Neuron (in vitro differentiated cells): ENCODE measurements at regions not wholly inside any gene's neighbourhood (a gene's known extent, or its start where the extent isn't known, plus 50 kb on each side); places are given as distances from the start of the nearest gene placed in this dataset.
A peak's percentile ranks its signal among the peaks of the same experiment; 100 is the strongest.

ENCODE experiments used
- H2AFZ ChIP-seq: one replicate; pipeline ENCODE4 v1.6.1; 2013; ENCODE audit warnings: low read depth, mild to moderate bottlenecking, inconsistent platforms, low read length, moderate library complexity
- H3K27me3 ChIP-seq: one replicate; pipeline ENCODE4 v1.6.1; 2013; ENCODE audit warnings: low read length; ENCODE audit not compliant: insufficient read depth
- H3K36me3 ChIP-seq: one replicate; pipeline ENCODE4 v1.6.1; 2013; ENCODE audit warnings: low read length; ENCODE audit not compliant: insufficient read depth
- H3K4me1 ChIP-seq: one replicate; pipeline ENCODE4 v1.6.1; 2013; ENCODE audit warnings: low read length; ENCODE audit not compliant: insufficient read depth
- H3K4me3 ChIP-seq: 2 replicates; pipeline ENCODE4 v1.5.1; 2013; ENCODE audit warnings: mild to moderate bottlenecking, low read length, moderate library complexity
- H3K9me3 ChIP-seq: one replicate; pipeline ENCODE4 v1.6.1; 2013; ENCODE audit warnings: low read length

DNA sequence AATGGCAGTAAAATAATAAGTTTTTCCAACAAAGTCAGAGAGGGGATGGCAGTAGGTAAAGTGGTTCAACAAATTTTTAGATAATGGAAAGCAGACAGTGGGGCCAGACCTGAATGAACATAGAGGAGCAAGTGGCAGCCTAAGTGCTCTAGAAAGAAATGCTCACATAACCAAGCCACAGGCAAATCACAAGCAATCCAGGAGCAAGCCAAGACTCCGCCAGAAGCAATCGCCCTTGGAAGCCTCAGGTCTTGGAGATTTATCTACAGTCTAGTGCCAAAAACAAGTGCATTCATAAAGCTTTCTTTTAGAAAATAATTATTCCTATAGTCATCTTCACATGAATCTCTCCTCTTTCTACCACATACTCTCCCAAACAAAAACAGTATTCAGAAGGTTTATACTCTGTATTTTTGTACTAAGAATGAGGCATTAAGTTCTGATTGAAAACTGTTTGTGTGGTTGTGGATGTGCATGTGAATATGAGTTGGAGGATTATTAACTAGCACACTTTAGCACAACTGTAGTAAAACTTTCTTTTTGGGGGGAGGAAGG, 375.5 kb downstream of the CDH9 start:
- Histone ChIP-seq H3K9me3 (no peaks in the 10 kb centered on the region), H3K36me3 (no peaks in the 10 kb centered on the region), H3K27me3 (no peaks in the 10 kb centered on the region), H3K4me3 (no peak overlapping the region), H2AFZ (no peak overlapping the region), H3K4me1 (peaks cover 2% of the 10 kb centered on the region)

GRCh38 chr5:26660116-26660515, 378.3 kb downstream of the CDH9 start:
- H3K4me3 ChIP-seq, result no peak overlapping the region
- H2AFZ ChIP-seq, result no peak overlapping the region
- no peaks in the 10 kb centered on the region for H3K27me3 ChIP-seq
- H3K4me1 ChIP-seq, result peaks cover 3% of the 10 kb centered on the region
- H3K9me3 ChIP-seq, result no peaks in the 10 kb centered on the region
- H3K36me3 ChIP-seq, result no peaks in the 10 kb centered on the region

DNA sequence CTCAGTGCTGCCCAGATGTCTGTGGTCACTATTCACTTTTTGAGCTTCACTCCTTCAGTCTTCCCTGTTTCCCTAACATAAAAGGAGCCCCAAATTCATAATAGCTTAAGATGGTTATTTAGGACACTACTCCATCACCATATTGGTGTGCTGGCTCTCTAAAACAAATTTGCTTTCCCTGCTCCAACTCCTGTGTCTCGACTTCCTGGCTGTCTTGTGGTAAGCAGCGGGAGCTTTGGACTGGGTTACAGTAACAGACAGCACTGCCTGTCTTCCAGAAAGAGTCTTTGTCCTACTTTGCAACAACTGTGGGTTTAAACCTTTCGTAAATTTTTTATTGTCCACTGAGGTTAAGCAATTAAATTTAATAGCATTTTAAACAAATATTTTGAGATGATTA, 389.4 kb downstream of the CDH9 start:
- Histone ChIP-seq H2AFZ (no peak overlapping the region), H3K27me3 (no peaks in the 10 kb centered on the region), H3K4me1 (no peaks in the 10 kb centered on the region), H3K4me3 (no peak overlapping the region), H3K9me3 (no peaks in the 10 kb centered on the region), H3K36me3 (no peaks in the 10 kb centered on the region)

DNA sequence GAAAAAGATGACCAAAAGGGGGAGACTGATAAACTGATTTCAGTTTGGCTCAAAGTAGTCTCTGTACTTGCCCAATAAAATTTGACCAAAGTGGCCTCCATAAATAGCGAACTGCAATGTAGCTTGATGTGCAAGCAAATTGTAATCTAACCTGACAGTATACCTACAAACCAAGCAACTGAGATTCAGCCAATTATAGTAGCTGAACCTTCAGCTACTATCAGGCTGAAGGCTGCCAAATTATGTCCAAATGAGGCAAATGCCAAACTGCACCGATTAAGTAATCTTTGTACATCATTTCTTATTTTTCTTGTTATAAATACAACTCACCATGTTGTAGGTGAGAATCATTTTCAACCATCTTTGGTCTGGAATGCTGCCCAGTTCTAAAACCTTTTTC, 390.6 kb downstream of the CDH9 start:
- no peaks in the 10 kb centered on the region for H3K4me1 ChIP-seq
- no peaks in the 10 kb centered on the region for H3K9me3 ChIP-seq
- H3K4me3 ChIP-seq, result no peak overlapping the region
- H2AFZ ChIP-seq, result no peak overlapping the region
- no peaks in the 10 kb centered on the region for H3K36me3 ChIP-seq
- no peaks in the 10 kb centered on the region for H3K27me3 ChIP-seq

GRCh38 chr5:26645659-26646058, 392.7 kb downstream of the CDH9 start:
- Histone ChIP-seq H3K36me3 (no peaks in the 10 kb centered on the region), H2AFZ (no peak overlapping the region), H3K27me3 (no peaks in the 10 kb centered on the region)

DNA sequence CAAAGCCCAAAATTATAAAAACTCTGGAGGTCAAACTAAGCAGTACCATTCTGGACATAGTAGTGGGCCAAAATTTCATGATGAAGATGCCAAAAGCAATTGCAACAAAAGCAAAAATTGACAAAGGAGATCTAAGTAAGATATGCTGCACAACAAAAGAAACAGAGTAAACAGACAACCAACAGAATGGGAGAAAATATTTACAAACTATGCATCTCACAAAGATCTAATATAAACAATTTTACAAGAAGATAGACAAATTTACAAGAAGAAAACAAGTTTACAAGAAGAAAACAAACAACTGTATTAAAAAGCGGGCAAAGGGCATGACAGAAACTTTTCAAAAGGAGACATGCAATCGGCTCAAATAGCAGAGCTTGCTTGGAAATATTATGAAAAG, 396.9 kb downstream of the CDH9 start:
- Histone ChIP-seq H3K9me3 (no peaks in the 10 kb centered on the region), H3K4me3 (no peak overlapping the region), H3K27me3 (no peaks in the 10 kb centered on the region), H2AFZ (no peak overlapping the region), H3K4me1 (no peaks in the 10 kb centered on the region), H3K36me3 (no peaks in the 10 kb centered on the region)

More at GRCh38 chr5:26645659-26646058, 392.7 kb downstream of the CDH9 start:
- Histone ChIP-seq H3K4me3 (no peak overlapping the region), H3K4me1 (no peaks in the 10 kb centered on the region), H3K9me3 (no peaks in the 10 kb centered on the region)

DNA sequence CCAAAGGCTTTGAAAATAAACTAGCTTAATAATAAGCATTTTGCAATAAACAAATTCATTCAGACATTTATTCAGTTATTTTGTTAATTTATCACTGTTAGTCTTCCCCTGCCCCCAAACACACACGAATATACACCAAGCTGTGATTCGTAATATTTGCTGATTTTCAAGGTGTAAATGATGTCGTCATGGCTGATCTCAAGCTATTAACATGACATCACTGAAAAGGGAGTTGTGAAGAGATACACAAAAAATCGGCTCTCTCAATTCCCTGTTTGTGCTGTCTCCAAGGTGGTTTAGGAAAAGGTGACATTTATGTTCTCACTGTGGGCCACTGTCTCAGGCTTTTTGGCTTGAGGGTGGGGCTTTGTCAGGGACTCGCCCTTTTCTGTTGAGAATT, 413.3 kb downstream of the CDH9 start:
- H3K4me3 ChIP-seq, result no peak overlapping the region
- no peaks in the 10 kb centered on the region for H3K4me1 ChIP-seq
- no peaks in the 10 kb centered on the region for H3K36me3 ChIP-seq
- H2AFZ ChIP-seq, result no peak overlapping the region
- no peaks in the 10 kb centered on the region for H3K9me3 ChIP-seq
- H3K27me3 ChIP-seq, result no peaks in the 10 kb centered on the region

GRCh38 chr5:26622947-26623346, 415.4 kb downstream of the CDH9 start:
- no peaks in the 10 kb centered on the region for H3K4me1 ChIP-seq
- no peaks in the 10 kb centered on the region for H3K9me3 ChIP-seq
- no peaks in the 10 kb centered on the region for H3K27me3 ChIP-seq
- no peak overlapping the region for H2AFZ ChIP-seq
- H3K4me3 ChIP-seq, result no peak overlapping the region
- no peaks in the 10 kb centered on the region for H3K36me3 ChIP-seq

DNA sequence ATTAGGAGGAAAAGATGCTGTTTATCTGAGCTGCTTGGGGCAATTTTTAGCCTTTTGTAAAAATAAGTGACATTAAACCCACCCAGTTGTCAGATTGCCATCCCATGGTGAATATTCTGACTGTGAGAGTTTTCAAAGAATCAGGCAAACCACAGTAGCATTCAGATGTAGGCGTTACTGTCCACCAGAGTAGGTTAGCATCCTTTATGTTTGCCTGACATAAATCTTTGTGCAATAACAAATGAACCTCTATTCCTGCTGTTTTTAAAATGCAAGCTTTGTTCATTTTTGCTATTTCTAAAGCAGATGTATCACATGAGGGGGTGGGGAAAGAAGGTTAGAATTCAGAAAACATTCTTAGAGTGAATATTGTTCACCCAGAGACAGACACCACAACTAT, 427.8 kb downstream of the CDH9 start:
- no peaks in the 10 kb centered on the region for H3K36me3 ChIP-seq
- H3K4me3 ChIP-seq, result no peak overlapping the region
- no peaks in the 10 kb centered on the region for H3K27me3 ChIP-seq
- no peak overlapping the region for H2AFZ ChIP-seq
- no peaks in the 10 kb centered on the region for H3K9me3 ChIP-seq
- no peaks in the 10 kb centered on the region for H3K4me1 ChIP-seq

- H2AFZ ChIP-seq, result no peak overlapping the region
- no peak overlapping the region for H3K4me3 ChIP-seq
- H3K4me1 ChIP-seq, result no peaks in the 10 kb centered on the region
- no peaks in the 10 kb centered on the region for H3K27me3 ChIP-seq
- H3K36me3 ChIP-seq, result no peaks in the 10 kb centered on the region
- no peaks in the 10 kb centered on the region for H3K9me3 ChIP-seq
Observed at GRCh38 chr5:26601563-26601962, 436.8 kb downstream of the CDH9 start.

DNA sequence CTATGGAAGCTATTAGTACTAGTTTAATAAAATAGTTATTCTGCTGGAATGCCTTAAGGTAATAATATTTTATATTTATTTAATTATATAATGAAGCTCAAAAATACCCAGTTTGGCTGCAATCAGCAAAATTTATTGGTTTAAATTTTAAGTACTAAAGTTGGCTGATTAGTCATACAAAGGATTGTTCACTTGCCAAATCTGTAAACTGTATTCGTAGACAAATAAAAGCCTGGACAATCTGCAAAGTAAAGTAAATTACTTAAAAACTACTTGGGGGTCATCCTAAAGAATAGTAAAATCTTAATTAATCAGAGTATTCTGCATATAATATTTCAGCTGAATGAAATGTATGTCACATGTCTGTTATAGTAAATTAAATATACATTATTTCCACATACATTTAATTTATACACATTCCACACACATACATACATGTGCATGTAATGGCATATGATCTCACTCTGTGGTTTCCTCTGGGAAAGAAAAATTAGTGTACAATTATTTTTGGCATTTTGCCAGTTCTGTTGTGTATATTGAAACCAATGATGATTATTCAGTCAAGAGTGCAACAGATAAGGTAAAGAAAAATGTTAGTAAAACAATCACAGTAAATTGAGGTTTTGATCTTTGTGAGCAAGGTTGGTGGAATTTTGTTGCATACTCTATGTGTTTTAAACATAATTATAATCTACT, 455.9 kb downstream of the CDH9 start:
- Histone ChIP-seq H3K4me3 (no peak overlapping the region), H3K9me3 (no peaks in the 10 kb centered on the region), H3K36me3 (no peaks in the 10 kb centered on the region), H3K4me1 (no peaks in the 10 kb centered on the region), H3K27me3 (no peaks in the 10 kb centered on the region), H2AFZ (no peak overlapping the region)

DNA sequence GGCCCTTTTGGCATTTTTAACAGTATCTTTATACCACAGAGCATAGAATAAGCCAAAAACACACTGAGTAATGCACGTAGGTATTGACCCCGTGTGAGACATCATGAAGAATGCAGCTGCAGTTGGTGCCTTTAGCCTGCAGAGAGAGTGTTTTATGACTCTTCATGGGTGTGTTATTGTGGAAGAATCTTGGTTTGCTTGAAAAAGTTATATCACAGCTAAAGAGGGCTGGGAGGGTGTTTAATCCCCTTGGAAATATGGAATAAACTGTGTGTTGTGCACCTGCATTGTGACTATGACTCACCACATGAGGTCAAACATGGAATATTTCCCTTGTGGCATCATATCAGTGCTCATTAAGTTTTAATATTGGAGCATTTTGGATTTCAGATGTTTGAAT, 458.7 kb downstream of the CDH9 start:
- no peak overlapping the region for H2AFZ ChIP-seq
- H3K36me3 ChIP-seq, result no peaks in the 10 kb centered on the region
- no peak overlapping the region for H3K4me3 ChIP-seq
- no peaks in the 10 kb centered on the region for H3K27me3 ChIP-seq
- H3K9me3 ChIP-seq, result no peaks in the 10 kb centered on the region
- no peaks in the 10 kb centered on the region for H3K4me1 ChIP-seq

DNA sequence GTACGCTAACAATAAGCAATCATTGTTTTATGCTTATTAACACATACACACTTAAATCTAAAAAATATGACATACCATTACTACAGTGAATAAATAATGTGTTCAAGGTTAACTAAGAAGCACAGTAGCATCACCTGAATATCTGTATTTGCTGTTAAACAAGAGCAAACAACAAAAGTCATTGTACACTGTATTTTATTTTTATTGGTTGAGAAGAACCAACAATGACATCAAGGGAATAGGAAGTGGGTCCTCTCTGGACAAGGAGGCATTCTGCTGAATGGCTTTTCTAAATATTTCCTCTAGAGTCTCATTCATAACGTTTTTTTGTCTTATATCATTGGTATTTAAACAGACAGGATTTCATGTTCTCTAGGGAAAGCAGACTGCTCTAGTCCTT, 460.4 kb downstream of the CDH9 start:
- no peak overlapping the region for H3K4me3 ChIP-seq
- no peak overlapping the region for H2AFZ ChIP-seq
- no peaks in the 10 kb centered on the region for H3K27me3 ChIP-seq
- no peaks in the 10 kb centered on the region for H3K36me3 ChIP-seq
- H3K4me1 ChIP-seq, result no peaks in the 10 kb centered on the region
- no peaks in the 10 kb centered on the region for H3K9me3 ChIP-seq

GRCh38 chr5:26572480-26572879, 465.9 kb downstream of the CDH9 start:
- Histone ChIP-seq H3K4me3 (no peak overlapping the region), H3K9me3 (no peaks in the 10 kb centered on the region), H2AFZ (peak overlapping the region; percentile 57), H3K4me1 (peaks cover 10% of the 10 kb centered on the region), H3K36me3 (no peaks in the 10 kb centered on the region), H3K27me3 (no peaks in the 10 kb centered on the region)
